ENCODE measurements at regions not wholly inside any gene's neighbourhood (a gene's known extent, or its start where the extent isn't known, plus 50 kb on each side); places are given as distances from the start of the nearest gene placed in this dataset.

DNA sequence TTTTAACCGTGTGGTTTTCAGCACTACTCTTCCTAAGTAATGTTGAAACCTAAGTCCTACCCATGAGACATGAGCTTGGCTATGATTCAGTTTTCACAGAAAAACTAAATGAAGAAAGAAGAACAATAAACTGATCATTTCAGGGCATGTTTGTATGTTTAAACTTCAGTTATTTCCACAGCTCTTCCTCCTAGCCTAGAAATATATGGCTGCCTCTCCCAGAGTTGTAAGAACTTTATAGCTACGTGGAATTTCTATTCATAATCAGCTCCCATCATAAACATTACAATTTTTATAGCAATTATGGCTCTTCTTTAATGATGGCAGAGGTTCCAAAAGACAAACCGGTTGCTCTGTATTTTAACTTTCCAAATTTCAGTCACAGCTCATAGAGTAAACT lies 314.7 kb upstream of the ADAMTSL1 start:
- Histone ChIP-seq H3K9me3 (replicated peaks; ENCODE audit: control insufficient read depth, insufficient read depth, low read length) (no peaks in the 10 kb centered on the region), H3K4me2 (ENCODE audit: insufficient read depth, low read length) (no peak overlapping the region), H2AFZ (ENCODE audit: low read depth, low read length) (no peak overlapping the region), H3K9me1 (replicated peaks; ENCODE audit: control insufficient read depth, extremely low read depth, insufficient read depth, low read length) (no peaks in the 10 kb centered on the region), H3K9ac (replicated peaks; ENCODE audit: extremely low read depth, insufficient read depth, low read length) (no peak overlapping the region), H3K36me3 (ENCODE audit: control insufficient read depth in 2 of 2, extremely low read depth in 1 of 2, insufficient read depth in 2 of 2, low read length in 2 of 2) (no peaks in the 10 kb centered on the region), H3K79me2 (ENCODE audit: control insufficient read depth, insufficient read depth, low read length) (no peaks in the 10 kb centered on the region), H3K27ac (ENCODE audit: insufficient read depth, low read depth, low read length) (no peak overlapping the region), H3K4me1 (ENCODE audit: control insufficient read depth, extremely low read depth, insufficient read depth, low read length) (no peaks in the 10 kb centered on the region), H3K4me3 (replicated peaks in 1 of 3; ENCODE audit: insufficient read depth in 1 of 3, low read depth in 1 of 3, low read length in 3 of 3) (no peak overlapping the region), H4K20me1 (replicated peaks; ENCODE audit: control insufficient read depth, extremely low read depth, insufficient read depth, low read length) (no peaks in the 10 kb centered on the region), H3K27me3 (ENCODE audit: control insufficient read depth in 2 of 2, insufficient read depth in 2 of 2, low read length in 2 of 2) (peaks cover 2 to 10% of the 10 kb centered on the region in 2 experiments)
- no peak for TF ChIP-seq FOS (IDR thresholded peaks at IDR 0.05; ENCODE audit: borderline replicate concordance, insufficient read depth, low read length)
- no peak for TF ChIP-seq EZH2 (IDR thresholded peaks at IDR 0.05; ENCODE audit: borderline replicate concordance, low read depth, low read length, severe bottlenecking)
- no peak for TF ChIP-seq MAX (IDR thresholded peaks at IDR 0.05; ENCODE audit: insufficient read depth, insufficient read length)
- no peak for TF ChIP-seq GATA2 (IDR thresholded peaks at IDR 0.05; ENCODE audit: insufficient read depth, insufficient read length, low read depth, low read length)
- TF ChIP-seq POLR2AphosphoS5 (IDR thresholded peaks at IDR 0.05; ENCODE audit: insufficient read depth, low read depth, low read length), result no peak
- no peak for TF ChIP-seq CTCF (IDR thresholded peaks at IDR 0.05; ENCODE audit: extremely low read depth in 1 of 2, insufficient read depth in 1 of 2, low read depth in 1 of 2, low read length in 2 of 2)
- no peak for TF ChIP-seq JUN (IDR thresholded peaks at IDR 0.05; ENCODE audit: borderline replicate concordance, insufficient read depth, insufficient read length, low read depth)
- no peak for TF ChIP-seq MYC (IDR thresholded peaks at IDR 0.05; ENCODE audit: low read depth, low read length)
- TF ChIP-seq POLR2A (IDR thresholded peaks at IDR 0.05; ENCODE audit: low read depth, low read length), result no peak
- dilution Hi-C loops (cut with MboI; ENCODE audit: extremely low pct_ligation_motif_present, low sequenced_read_pairs), result no loop called here
- no peak for FAIRE-seq
- DNase-seq (ENCODE audit: low read depth, low spot score), result no peak
- ChIA-PET CTCF (interaction anchor here (0.8 to 1.3 kb wide), 2 partner anchors 10 to 348 kb away, joined by 3 to 5 read pairs; no protein-coding TSS in a partner anchor), POLR2A (no interaction called here)
- BruUV-seq (replicated peaks), result no TSS peak
- intact Hi-C loops (cut with micrococcal nuclease), result no loop called here
